ENCODE measurements at regions not wholly inside any gene's neighbourhood (a gene's known extent, or its start where the extent isn't known, plus 50 kb on each side); places are given as distances from the start of the nearest gene placed in this dataset.
A peak's percentile ranks its signal among the peaks of the same experiment; 100 is the strongest.

DNA sequence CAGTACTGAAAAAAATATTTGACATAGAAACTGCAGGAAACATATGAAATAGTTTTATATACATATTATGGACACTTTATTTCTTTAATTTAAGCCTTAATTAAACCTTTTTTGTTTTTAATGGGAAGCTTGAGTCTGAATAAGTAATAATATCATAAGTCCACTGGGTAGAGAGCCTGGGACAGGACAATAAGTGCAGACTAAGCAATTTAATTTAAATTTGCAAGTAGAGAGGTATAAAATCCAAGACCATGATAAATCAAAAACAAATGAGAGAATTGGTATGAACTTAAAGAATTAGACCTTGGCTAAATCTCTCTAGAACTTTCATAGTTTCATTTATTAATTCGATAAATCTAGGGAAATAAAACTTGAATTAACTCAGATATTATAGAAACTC is 571.2 kb downstream of the ARAP2 start:
- H3K4me3 ChIP-seq (ENCODE audit: low read depth, low read length) = no peak overlapping the region
- no peaks in the 10 kb centered on the region for H3K36me3 ChIP-seq (ENCODE audit: control insufficient read depth, insufficient read depth, low read length)
- H3K9ac ChIP-seq = no peak overlapping the region
- no peak overlapping the region for H3K4me2 ChIP-seq (ENCODE audit: low read length)
- H3K27me3 ChIP-seq (ENCODE audit: control insufficient read depth, insufficient read depth, low read length) = no peaks in the 10 kb centered on the region
- no peaks in the 10 kb centered on the region for H3K9me3 ChIP-seq (ENCODE audit: control insufficient read depth, low read length)
- H2AFZ ChIP-seq = no peak overlapping the region
- no peaks in the 10 kb centered on the region for H3K4me1 ChIP-seq
- no peaks in the 10 kb centered on the region for H3K79me2 ChIP-seq
- no peak for TF ChIP-seq CTCF (IDR thresholded peaks at IDR 0.05)
- H3K27ac ChIP-seq = no peak overlapping the region

DNA sequence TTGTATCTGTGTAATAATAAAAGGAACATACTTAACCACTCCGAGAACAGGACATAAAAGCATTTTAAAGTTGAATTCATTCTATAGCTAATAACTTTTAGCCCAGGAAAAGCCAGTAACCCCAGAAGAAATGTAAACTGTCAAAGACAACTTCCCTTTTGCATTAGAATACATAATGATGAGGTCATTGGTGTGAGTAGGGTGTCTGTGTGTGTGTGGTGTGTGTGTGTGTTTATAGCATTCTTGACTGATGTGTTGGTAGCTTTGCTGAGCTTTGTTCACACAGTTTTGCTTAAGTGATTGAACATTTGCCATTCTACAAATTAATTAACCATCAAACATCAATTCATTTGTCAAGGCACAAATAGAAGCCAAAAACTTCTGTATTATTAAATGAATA is 559.6 kb downstream of the ARAP2 start:
- no peaks in the 10 kb centered on the region for H3K27me3 ChIP-seq (ENCODE audit: control insufficient read depth, insufficient read depth, low read length)
- H3K27ac ChIP-seq = no peak overlapping the region
- no peak overlapping the region for H3K4me2 ChIP-seq (ENCODE audit: low read length)
- TF ChIP-seq CTCF (IDR thresholded peaks at IDR 0.05) = no peak
- H3K9me3 ChIP-seq (ENCODE audit: control insufficient read depth, low read length) = no peaks in the 10 kb centered on the region
- no peaks in the 10 kb centered on the region for H3K4me1 ChIP-seq
- H3K79me2 ChIP-seq = no peaks in the 10 kb centered on the region
- H2AFZ ChIP-seq = no peak overlapping the region
- H3K9ac ChIP-seq = no peak overlapping the region
- no peaks in the 10 kb centered on the region for H3K36me3 ChIP-seq (ENCODE audit: control insufficient read depth, insufficient read depth, low read length)
- no peak overlapping the region for H3K4me3 ChIP-seq (ENCODE audit: low read depth, low read length)

- H3K9ac ChIP-seq = no peak overlapping the region
- no peak overlapping the region for H3K27ac ChIP-seq
- no peaks in the 10 kb centered on the region for H3K27me3 ChIP-seq (ENCODE audit: control insufficient read depth, insufficient read depth, low read length)
- no peaks in the 10 kb centered on the region for H3K4me1 ChIP-seq
- H3K4me2 ChIP-seq (ENCODE audit: low read length) = peak overlapping the region; percentile 42
- no peaks in the 10 kb centered on the region for H3K36me3 ChIP-seq (ENCODE audit: control insufficient read depth, insufficient read depth, low read length)
- H2AFZ ChIP-seq = no peak overlapping the region
- H3K79me2 ChIP-seq = no peaks in the 10 kb centered on the region
- TF ChIP-seq CTCF (IDR thresholded peaks at IDR 0.05) = no peak
- H3K4me3 ChIP-seq (ENCODE audit: low read depth, low read length) = no peak overlapping the region
- no peaks in the 10 kb centered on the region for H3K9me3 ChIP-seq (ENCODE audit: control insufficient read depth, low read length)
These were observed 554.4 kb downstream of the ARAP2 start for GRCh38 chr4:35689870-35690269.

DNA sequence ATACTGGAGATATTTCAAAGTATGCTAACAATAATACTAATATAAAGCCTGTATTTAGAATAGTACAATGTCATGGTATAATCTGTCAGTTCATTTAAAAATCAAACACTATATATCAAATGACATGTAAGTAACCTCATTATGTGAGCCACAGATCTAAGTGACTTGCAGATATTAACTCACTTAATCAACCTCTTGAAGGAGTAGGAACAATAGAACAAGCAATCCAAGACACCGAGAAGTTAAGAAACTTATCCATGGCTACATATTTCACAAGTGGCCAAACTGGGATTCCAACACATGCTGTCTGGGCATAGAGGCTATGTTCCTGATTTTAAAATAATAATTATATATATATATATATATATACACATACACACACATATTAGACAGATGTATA is 554.0 kb downstream of the ARAP2 start:
- TF ChIP-seq CTCF (IDR thresholded peaks at IDR 0.05) = no peak
- H3K27ac ChIP-seq = no peak overlapping the region
- H3K9ac ChIP-seq = no peak overlapping the region
- H3K4me1 ChIP-seq = no peaks in the 10 kb centered on the region
- H3K4me3 ChIP-seq (ENCODE audit: low read depth, low read length) = no peak overlapping the region
- H3K79me2 ChIP-seq = no peaks in the 10 kb centered on the region
- H3K9me3 ChIP-seq (ENCODE audit: control insufficient read depth, low read length) = no peaks in the 10 kb centered on the region
- no peaks in the 10 kb centered on the region for H3K36me3 ChIP-seq (ENCODE audit: control insufficient read depth, insufficient read depth, low read length)
- no peaks in the 10 kb centered on the region for H3K27me3 ChIP-seq (ENCODE audit: control insufficient read depth, insufficient read depth, low read length)
- H2AFZ ChIP-seq = no peak overlapping the region
- H3K4me2 ChIP-seq (ENCODE audit: low read length) = no peak overlapping the region

DNA sequence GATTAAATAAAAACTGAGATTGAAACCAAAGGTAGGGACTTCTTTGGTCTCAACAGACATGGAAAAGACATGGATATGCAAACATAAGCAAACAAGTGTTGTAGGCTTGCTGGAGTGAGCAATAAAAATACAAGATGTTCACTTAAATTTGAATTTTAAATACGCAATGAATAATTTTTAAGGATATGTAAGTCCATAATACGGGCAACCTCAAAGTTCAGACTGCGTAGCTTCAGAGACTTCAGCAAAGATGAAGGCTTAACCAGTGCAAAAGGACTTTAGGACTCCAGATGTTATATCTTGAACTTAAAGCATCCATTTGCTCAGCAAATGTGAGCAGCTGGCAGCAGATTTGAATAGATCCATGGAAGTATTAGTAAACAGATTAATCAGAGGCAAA is 549.3 kb downstream of the ARAP2 start:
- Histone ChIP-seq H3K9ac (no peak overlapping the region), H3K4me1 (no peaks in the 10 kb centered on the region), H3K79me2 (no peaks in the 10 kb centered on the region), H3K4me2 (ENCODE audit: low read length) (no peak overlapping the region), H3K9me3 (ENCODE audit: control insufficient read depth, low read length) (no peaks in the 10 kb centered on the region), H2AFZ (no peak overlapping the region), H3K27ac (no peak overlapping the region), H3K4me3 (ENCODE audit: low read depth, low read length) (no peak overlapping the region), H3K27me3 (ENCODE audit: control insufficient read depth, insufficient read depth, low read length) (no peaks in the 10 kb centered on the region), H3K36me3 (ENCODE audit: control insufficient read depth, insufficient read depth, low read length) (no peaks in the 10 kb centered on the region)
- no peak for TF ChIP-seq CTCF (IDR thresholded peaks at IDR 0.05)
